ENCODE measurements at regions not wholly inside any gene's neighbourhood (a gene's known extent, or its start where the extent isn't known, plus 50 kb on each side); places are given as distances from the start of the nearest gene placed in this dataset.
"Not testable (repeated sequence)": the region's sequence is repeated elsewhere in the genome, so short reads cannot be mapped to it uniquely, and the experiment has no call there.

DNA sequence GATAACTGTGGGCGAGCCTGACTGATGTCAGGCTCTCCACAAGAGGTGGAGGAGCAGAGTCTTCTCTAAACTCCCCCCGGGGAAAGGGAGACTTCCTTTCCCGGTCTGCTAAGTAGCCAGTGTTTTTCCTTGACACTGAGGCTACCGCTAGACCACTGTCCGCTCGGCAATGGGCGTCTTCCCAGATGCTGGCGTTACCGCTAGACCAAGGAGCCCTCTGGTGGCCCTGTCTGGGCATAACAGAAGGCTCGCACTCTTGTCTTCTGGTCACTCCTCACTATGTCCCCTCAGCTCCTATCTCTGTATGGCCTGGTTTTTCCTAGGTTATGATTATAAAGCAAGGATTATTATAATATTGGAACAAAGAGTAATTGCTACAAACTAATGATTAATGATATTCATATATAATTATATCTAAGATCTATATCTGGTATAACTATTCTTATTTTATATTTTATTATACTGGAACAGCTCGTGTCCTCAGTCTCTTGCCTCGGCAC lies 278.7 kb downstream of the CAAP1 start:
- TF ChIP-seq, protein P1, sequence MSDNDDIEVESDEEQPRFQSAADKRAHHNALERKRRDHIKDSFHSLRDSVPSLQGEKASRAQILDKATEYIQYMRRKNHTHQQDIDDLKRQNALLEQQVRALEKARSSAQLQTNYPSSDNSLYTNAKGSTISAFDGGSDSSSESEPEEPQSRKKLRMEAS (IDR thresholded peaks at IDR 0.05) = not testable (repeated sequence)
- TF ChIP-seq CREB1 (IDR thresholded peaks at IDR 0.05; ENCODE audit: low read depth); FOXM1 (IDR thresholded peaks at IDR 0.05; ENCODE audit: borderline replicate concordance, low read depth); EP300 (IDR thresholded peaks at IDR 0.05; ENCODE audit: borderline replicate concordance); TAF1 (IDR thresholded peaks at IDR 0.05; ENCODE audit: low read depth); CEBPB (IDR thresholded peaks at IDR 0.05); NFIC (IDR thresholded peaks at IDR 0.05); TEAD4 (IDR thresholded peaks at IDR 0.05); YY1 (IDR thresholded peaks at IDR 0.05; ENCODE audit: low read depth): not testable (repeated sequence)
- TF ChIP-seq, protein P2, sequence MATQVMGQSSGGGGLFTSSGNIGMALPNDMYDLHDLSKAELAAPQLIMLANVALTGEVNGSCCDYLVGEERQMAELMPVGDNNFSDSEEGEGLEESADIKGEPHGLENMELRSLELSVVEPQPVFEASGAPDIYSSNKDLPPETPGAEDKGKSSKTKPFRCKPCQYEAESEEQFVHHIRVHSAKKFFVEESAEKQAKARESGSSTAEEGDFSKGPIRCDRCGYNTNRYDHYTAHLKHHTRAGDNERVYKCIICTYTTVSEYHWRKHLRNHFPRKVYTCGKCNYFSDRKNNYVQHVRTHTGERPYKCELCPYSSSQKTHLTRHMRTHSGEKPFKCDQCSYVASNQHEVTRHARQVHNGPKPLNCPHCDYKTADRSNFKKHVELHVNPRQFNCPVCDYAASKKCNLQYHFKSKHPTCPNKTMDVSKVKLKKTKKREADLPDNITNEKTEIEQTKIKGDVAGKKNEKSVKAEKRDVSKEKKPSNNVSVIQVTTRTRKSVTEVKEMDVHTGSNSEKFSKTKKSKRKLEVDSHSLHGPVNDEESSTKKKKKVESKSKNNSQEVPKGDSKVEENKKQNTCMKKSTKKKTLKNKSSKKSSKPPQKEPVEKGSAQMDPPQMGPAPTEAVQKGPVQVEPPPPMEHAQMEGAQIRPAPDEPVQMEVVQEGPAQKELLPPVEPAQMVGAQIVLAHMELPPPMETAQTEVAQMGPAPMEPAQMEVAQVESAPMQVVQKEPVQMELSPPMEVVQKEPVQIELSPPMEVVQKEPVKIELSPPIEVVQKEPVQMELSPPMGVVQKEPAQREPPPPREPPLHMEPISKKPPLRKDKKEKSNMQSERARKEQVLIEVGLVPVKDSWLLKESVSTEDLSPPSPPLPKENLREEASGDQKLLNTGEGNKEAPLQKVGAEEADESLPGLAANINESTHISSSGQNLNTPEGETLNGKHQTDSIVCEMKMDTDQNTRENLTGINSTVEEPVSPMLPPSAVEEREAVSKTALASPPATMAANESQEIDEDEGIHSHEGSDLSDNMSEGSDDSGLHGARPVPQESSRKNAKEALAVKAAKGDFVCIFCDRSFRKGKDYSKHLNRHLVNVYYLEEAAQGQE (IDR thresholded peaks at IDR 0.05; ENCODE audit: low read depth) = not testable (repeated sequence)

Data from Ishikawa (cell line).